Liver (tissue), 7 donors: ENCODE measurements at regions not wholly inside any gene's neighbourhood (a gene's known extent, or its start where the extent isn't known, plus 50 kb on each side); places are given as distances from the start of the nearest gene placed in this dataset.
"Not testable (repeated sequence)": the region's sequence is repeated elsewhere in the genome, so short reads cannot be mapped to it uniquely, and the experiment has no call there.

Experiments
- DNase-seq: peaks from one replicate; pipeline ENCODE4 v3.0.0-alpha.2; 2017; ENCODE audit warnings: low spot score
- H3K27ac ChIP-seq, 2 donors: one replicate each; pipeline ENCODE4 v1.7.0; 2013; ENCODE audit warnings: inconsistent platforms in 2 of 2, low read length in 2 of 2, control low read depth in 1 of 2, low read depth in 1 of 2, mild to moderate bottlenecking in 1 of 2
- H3K27me3 ChIP-seq, 4 donors: one replicate each; pipeline versions ENCODE4 v1.6.1 to v1.7.0; 2013; ENCODE audit warnings: low read length in 3 of 4, inconsistent platforms in 1 of 4, mild to moderate bottlenecking in 1 of 4, moderate library complexity in 1 of 4; ENCODE audit not compliant: control insufficient read depth in 4 of 4, insufficient read depth in 4 of 4
- H3K36me3 ChIP-seq, 4 donors: one replicate each; pipeline versions ENCODE4 v1.6.1 to v1.7.0; 2013; ENCODE audit warnings: low read length in 3 of 4, mild to moderate bottlenecking in 3 of 4, low read depth in 1 of 4, moderate library complexity in 1 of 4; ENCODE audit not compliant: control insufficient read depth in 4 of 4, insufficient read depth in 3 of 4
- H3K4me1 ChIP-seq, 4 donors: one replicate each; pipeline versions ENCODE4 v1.6.1 to v1.7.0; 2013; ENCODE audit warnings: low read length in 3 of 4, mild to moderate bottlenecking in 3 of 4, moderate library complexity in 1 of 4; ENCODE audit not compliant: control insufficient read depth in 4 of 4, insufficient read depth in 4 of 4
- H3K4me3 ChIP-seq, 3 donors: one replicate each; pipeline versions ENCODE4 v1.6.1 to v1.7.0; 2013; ENCODE audit warnings: low read length in 3 of 3, control low read depth in 1 of 3, low read depth in 1 of 3, mild to moderate bottlenecking in 1 of 3
- H3K9ac ChIP-seq, 2 donors: one replicate each; pipeline ENCODE4 v1.7.0; 2013; ENCODE audit warnings: low read length in 2 of 2, mild to moderate bottlenecking in 2 of 2, moderate library complexity in 2 of 2, control low read depth in 1 of 2, low read depth in 1 of 2
- H3K9me3 ChIP-seq, 4 donors: one replicate each; pipeline versions ENCODE4 v1.6.1 to v1.7.0; 2013; ENCODE audit warnings: low read length in 3 of 4; ENCODE audit not compliant: control insufficient read depth in 4 of 4
- FOXA1 ChIP-seq: IDR thresholded peaks from 2 replicates; pipeline ENCODE4 v1.6.1; 2016; ENCODE audit warnings: antibody characterized with exemption
- FOXA2 ChIP-seq: IDR thresholded peaks from 2 replicates; pipeline ENCODE4 v1.6.1; 2016; ENCODE audit warnings: antibody characterized with exemption
- GABPA ChIP-seq, 2 donors: IDR thresholded peaks in 1 of 2; conservative IDR thresholded peaks in 1 of 2; 2 replicates each; pipeline ENCODE4 v1.6.1; 2016; ENCODE audit warnings: antibody characterized with exemption in 2 of 2, mild to moderate bottlenecking in 1 of 2, moderate library complexity in 1 of 2
- HNF4G ChIP-seq: IDR thresholded peaks from 2 replicates; pipeline ENCODE4 v1.6.1; 2016; ENCODE audit warnings: antibody characterized with exemption
- JUND ChIP-seq, 2 donors: IDR thresholded peaks; 2 replicates each; pipeline ENCODE4 v1.6.1; 2016; ENCODE audit warnings: antibody characterized with exemption in 2 of 2
- NR2F2 ChIP-seq: IDR thresholded peaks from 2 replicates; pipeline ENCODE4 v1.6.1; 2016; ENCODE audit warnings: antibody characterized with exemption
- RXRA ChIP-seq, 2 donors: IDR thresholded peaks; 2 replicates each; pipeline ENCODE4 v1.6.1; 2017 to 2018; ENCODE audit warnings: antibody characterized with exemption in 2 of 2, mild to moderate bottlenecking in 1 of 2
- SP1 ChIP-seq: IDR thresholded peaks from 2 replicates; pipeline ENCODE4 v1.6.1; 2018; ENCODE audit warnings: antibody characterized with exemption, mild to moderate bottlenecking
- YY1 ChIP-seq: IDR thresholded peaks from 2 replicates; pipeline ENCODE4 v1.6.1; 2016; ENCODE audit warnings: antibody characterized with exemption, mild to moderate bottlenecking
- WGBS: extraction: QIAGEN DNeasy Blood & Tissue Kit; methylation state at CpG from one replicate; pipeline ENCODE4 v1.1.7; 2013; 5-methylcytosine and 5-hydroxymethylcytosine counted together
- TF ChIP-seq, protein P1 (sequence below): IDR thresholded peaks from 2 replicates; pipeline ENCODE4 v1.6.1; 2016; ENCODE audit warnings: antibody characterized with exemption, mild to moderate bottlenecking
- TF ChIP-seq, protein P2 (sequence below): IDR thresholded peaks from 2 replicates; pipeline ENCODE4 v1.6.1; 2016; ENCODE audit warnings: antibody characterized with exemption
- TF ChIP-seq, protein P3 (sequence below): IDR thresholded peaks from 2 replicates; pipeline ENCODE4 v1.6.1; 2016; ENCODE audit warnings: antibody characterized with exemption
- donor health status: healthy.
- donor health status: healthy.
- donor health status: healthy.
- donor health status: healthy.

DNA sequence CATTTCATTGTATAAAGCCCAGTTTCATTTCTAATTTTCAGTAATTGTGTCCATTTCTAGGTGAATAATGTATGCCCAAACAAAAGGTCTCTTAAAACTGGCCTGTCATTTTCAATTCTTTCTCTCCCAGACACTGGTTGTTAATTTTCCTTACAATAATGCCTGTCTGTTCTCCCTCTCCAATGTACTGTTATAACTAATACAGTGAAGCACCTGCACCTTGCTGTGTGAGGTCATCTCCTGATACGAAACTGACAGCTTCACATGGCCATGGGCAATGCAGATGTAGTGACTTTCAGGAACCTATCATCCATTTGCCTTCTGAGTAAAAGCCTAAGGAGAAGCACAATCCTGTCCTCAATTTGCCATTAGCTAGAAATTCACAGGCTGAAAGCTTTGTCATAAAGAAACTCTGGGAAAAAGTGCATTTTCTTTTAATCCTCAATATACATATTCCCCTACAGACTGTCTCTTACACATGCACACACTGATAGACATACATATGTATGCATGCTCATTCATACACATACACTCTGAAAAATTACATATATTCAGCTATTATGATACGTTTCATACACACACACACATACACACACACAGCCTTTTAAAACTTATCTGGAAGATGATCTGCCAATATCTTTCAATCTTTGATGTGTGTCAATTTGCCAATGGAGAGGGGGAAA lies 1030.3 kb downstream of the TDRD15 start (continued):
- no peak for TF ChIP-seq FOXA2
- no peak for TF ChIP-seq NR2F2

DNA sequence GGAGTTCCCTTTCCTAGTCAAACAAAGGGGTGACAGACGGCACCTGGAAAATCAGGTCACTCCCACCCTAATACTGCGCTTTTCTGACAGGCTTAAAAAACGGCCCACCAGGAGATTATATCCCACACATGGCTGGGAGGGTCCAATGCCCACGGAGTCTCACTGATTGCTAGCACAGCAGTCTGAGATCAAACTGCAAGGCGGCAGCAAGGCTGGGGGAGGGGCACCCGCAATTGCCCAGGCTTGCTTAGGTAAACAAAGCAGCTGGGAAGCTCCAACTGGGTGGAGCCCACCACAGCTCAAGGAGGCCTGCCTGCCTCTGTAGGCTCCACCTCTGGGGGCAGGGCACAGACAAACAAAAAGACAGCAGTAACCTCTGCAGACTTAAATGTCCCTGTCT lies 1032.9 kb downstream of the TDRD15 start:
- H3K27me3 ChIP-seq, H3K4me1 ChIP-seq, H3K9ac ChIP-seq, H3K27ac ChIP-seq, H3K4me3 ChIP-seq, H3K9me3 ChIP-seq, H3K36me3 ChIP-seq, DNase-seq: not testable (repeated sequence)
- WGBS: 81% methylated on average over 6 of the region's 6 CpGs

DNA sequence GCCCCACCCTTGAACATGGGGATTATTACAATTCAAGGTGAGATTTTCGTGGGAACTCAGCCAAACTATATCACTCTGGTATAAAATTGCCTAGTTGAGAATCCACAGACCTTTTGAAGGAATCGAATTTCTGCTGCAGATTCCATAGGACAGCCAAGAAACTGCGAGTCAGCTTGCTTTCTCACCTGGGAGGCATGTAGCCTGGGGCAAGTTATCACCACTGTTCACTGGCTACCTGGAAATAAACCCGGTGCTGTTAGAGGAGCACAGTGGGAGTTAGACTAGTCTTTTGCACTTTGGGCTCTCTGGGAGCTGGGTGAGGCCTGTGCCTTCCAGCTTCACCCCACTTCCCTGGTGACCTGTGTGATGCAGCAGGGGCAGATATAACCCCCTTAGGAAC lies 1043.5 kb downstream of the TDRD15 start:
- Histone ChIP-seq H3K4me1 (no peaks in the 10 kb centered on the region), H3K4me3 (no peak overlapping the region), H3K9me3 (peaks cover 0 to 4% (median 0%) of the 10 kb centered on the region in 4 donors), H3K9ac (no peak overlapping the region), H3K36me3 (no peaks in the 10 kb centered on the region), H3K27me3 (no peaks in the 10 kb centered on the region), H3K27ac (no peak overlapping the region)
- no peak for TF ChIP-seq JUND (IDR thresholded peaks at IDR 0.05)
- TF ChIP-seq SP1: no peak
- TF ChIP-seq FOXA1: no peak
- TF ChIP-seq YY1: no peak
- DNase-seq: no peak
- WGBS: 69% methylated on average over 4 of the region's 4 CpGs

DNA sequence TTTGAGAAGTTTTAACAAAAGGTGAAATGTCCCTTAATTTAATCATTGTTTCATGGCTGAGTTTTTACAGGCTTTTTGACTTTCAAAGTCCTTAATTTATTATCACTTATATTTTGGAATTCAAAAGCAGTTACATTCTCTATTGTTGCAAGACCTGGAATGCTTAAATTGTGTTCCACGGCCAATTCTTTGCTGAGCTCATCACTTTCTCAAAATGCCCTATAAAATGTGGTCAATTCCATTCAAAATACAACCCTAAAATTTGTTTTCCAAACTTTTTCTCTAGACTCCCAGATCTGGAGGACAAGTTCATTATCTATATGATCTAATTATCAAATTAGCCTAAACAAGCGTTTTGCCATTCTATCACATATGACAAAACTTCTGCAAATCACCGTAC lies 1051.2 kb downstream of the TDRD15 start:
- Histone ChIP-seq H3K9ac (no peak overlapping the region), H3K27me3 (no peaks in the 10 kb centered on the region), H3K4me1 (no peaks in the 10 kb centered on the region), H3K4me3 (no peak overlapping the region), H3K27ac (no peak overlapping the region), H3K36me3 (no peaks in the 10 kb centered on the region), H3K9me3 (no peaks in the 10 kb centered on the region)
- DNase-seq: no peak
- TF ChIP-seq, protein P1, sequence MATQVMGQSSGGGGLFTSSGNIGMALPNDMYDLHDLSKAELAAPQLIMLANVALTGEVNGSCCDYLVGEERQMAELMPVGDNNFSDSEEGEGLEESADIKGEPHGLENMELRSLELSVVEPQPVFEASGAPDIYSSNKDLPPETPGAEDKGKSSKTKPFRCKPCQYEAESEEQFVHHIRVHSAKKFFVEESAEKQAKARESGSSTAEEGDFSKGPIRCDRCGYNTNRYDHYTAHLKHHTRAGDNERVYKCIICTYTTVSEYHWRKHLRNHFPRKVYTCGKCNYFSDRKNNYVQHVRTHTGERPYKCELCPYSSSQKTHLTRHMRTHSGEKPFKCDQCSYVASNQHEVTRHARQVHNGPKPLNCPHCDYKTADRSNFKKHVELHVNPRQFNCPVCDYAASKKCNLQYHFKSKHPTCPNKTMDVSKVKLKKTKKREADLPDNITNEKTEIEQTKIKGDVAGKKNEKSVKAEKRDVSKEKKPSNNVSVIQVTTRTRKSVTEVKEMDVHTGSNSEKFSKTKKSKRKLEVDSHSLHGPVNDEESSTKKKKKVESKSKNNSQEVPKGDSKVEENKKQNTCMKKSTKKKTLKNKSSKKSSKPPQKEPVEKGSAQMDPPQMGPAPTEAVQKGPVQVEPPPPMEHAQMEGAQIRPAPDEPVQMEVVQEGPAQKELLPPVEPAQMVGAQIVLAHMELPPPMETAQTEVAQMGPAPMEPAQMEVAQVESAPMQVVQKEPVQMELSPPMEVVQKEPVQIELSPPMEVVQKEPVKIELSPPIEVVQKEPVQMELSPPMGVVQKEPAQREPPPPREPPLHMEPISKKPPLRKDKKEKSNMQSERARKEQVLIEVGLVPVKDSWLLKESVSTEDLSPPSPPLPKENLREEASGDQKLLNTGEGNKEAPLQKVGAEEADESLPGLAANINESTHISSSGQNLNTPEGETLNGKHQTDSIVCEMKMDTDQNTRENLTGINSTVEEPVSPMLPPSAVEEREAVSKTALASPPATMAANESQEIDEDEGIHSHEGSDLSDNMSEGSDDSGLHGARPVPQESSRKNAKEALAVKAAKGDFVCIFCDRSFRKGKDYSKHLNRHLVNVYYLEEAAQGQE: no peak
- TF ChIP-seq, protein P2, sequence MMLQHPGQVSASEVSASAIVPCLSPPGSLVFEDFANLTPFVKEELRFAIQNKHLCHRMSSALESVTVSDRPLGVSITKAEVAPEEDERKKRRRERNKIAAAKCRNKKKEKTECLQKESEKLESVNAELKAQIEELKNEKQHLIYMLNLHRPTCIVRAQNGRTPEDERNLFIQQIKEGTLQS: no peak
- TF ChIP-seq RXRA (IDR thresholded peaks at IDR 0.05) (no peak), FOXA1 (no peak), JUND (IDR thresholded peaks at IDR 0.05) (no peak), GABPA (IDR thresholded peaks at IDR 0.05 in 1 of 2, conservative IDR thresholded peaks at IDR 0.05 in 1 of 2) (no peak), FOXA2 (no peak), SP1 (no peak), YY1 (no peak), HNF4G (no peak)
- TF ChIP-seq, protein P3, sequence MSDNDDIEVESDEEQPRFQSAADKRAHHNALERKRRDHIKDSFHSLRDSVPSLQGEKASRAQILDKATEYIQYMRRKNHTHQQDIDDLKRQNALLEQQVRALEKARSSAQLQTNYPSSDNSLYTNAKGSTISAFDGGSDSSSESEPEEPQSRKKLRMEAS: no peak
- 88% methylated on average over 3 of the region's 3 CpGs for WGBS
